A549 (cell line): ENCODE measurements at regions not wholly inside any gene's neighbourhood (a gene's known extent, or its start where the extent isn't known, plus 50 kb on each side); places are given as distances from the start of the nearest gene placed in this dataset.
A peak's percentile ranks its signal among the peaks of the same experiment; 100 is the strongest.

Source experiments
- ATAC-seq, 2 experiments: fragments of 200-7000 bp in 1 of 2; fragments of >200 bp in 1 of 2; cut with Nextera tagmentation in 1 of 2; cut with Tn5 transposase in 1 of 2; 3 replicates each; pipeline versions ENCODE4 v1.8.0 to v1.9.1; 2018 to 2020; ENCODE audit warnings: mild to moderate bottlenecking in 1 of 2, moderate library complexity in 1 of 2
- CTCF ChIA-PET: fragments of 300-600 bp; sonication (Branson Sonifier 250); formaldehyde crosslinking; extraction: SDS; loops from one replicate; lab custom pipeline; 2021; ENCODE audit warnings: antibody characterized with exemption, inconsistent platforms; lab: Yijun Ruan, JAX
- POLR2A ChIA-PET: fragments of 350-600 bp; formaldehyde crosslinking; extraction: SDS; loops from one replicate; lab custom pipeline; 2021; ENCODE audit warnings: antibody characterized with exemption, inconsistent platforms; lab: Yijun Ruan, JAX
- DNase-seq, 2 experiments: peaks; one replicate each; pipeline versions ENCODE4 v3.0.0 to v3.0.0-alpha.2; 2011 to 2016; ENCODE audit warnings: low read depth in 1 of 2, low spot score in 1 of 2
- FAIRE-seq: peaks from 2 replicates; lab custom pipeline; 2011; peaks lifted over from hg19 to GRCh38; lab: Jason Lieb, UNC
- H3K27ac ChIP-seq, 2 experiments: fragments of >200 bp; sonication (Bioruptor Twin); formaldehyde crosslinking; 3 replicates each; pipeline ENCODE4 v1.5.1; 2016 to 2017
- H3K4me1 ChIP-seq: fragments of >200 bp; sonication (Bioruptor Twin); formaldehyde crosslinking; 3 replicates; pipeline ENCODE4 v1.6.1; 2016
- H3K4me2 ChIP-seq: fragments of >200 bp; sonication (Bioruptor Twin); formaldehyde crosslinking; 3 replicates; pipeline ENCODE4 v1.6.1; 2016
- H3K4me3 ChIP-seq: fragments of >200 bp; sonication (Bioruptor Twin); formaldehyde crosslinking; 3 replicates; pipeline ENCODE4 v1.5.1; 2016
- H3K9me3 ChIP-seq: fragments of >200 bp; sonication (Bioruptor Twin); formaldehyde crosslinking; 3 replicates; pipeline ENCODE4 v1.6.1; 2016
- CBX8 ChIP-seq: fragments of 200-600 bp; sonication (generic); IDR thresholded peaks from 2 replicates; pipeline ENCODE4 v1.6.1; 2016
- CHD4 ChIP-seq: fragments of 200-600 bp; sonication (generic); IDR thresholded peaks from 2 replicates; pipeline ENCODE4 v1.6.1; 2016; ENCODE audit warnings: antibody characterized with exemption, mild to moderate bottlenecking, borderline replicate concordance
- EHF ChIP-seq: fragments of 250-450 bp; sonication (Bioruptor Pico); IDR thresholded peaks from 2 replicates; pipeline ENCODE4 v1.5.0; 2020; ENCODE audit warnings: mild to moderate bottlenecking
- EHMT2 ChIP-seq: fragments of 200-600 bp; sonication (generic); IDR thresholded peaks from 2 replicates; pipeline ENCODE4 v1.6.1; 2016; ENCODE audit warnings: antibody characterized with exemption, low read depth, mild to moderate bottlenecking, moderate library complexity
- ESRRA ChIP-seq: fragments of 150-350 bp; IDR thresholded peaks from 2 replicates; pipeline ENCODE4 v1.6.1; 2014; ENCODE audit warnings: mild to moderate bottlenecking, low read length, borderline replicate concordance
- FOXS1 ChIP-seq: fragments of 250-450 bp; sonication (Bioruptor Pico); IDR thresholded peaks from 2 replicates; pipeline ENCODE4 v1.5.0; 2020; ENCODE audit warnings: mild to moderate bottlenecking, moderate library complexity
- HEYL ChIP-seq: fragments of 250-450 bp; sonication (Bioruptor Pico); IDR thresholded peaks from 2 replicates; pipeline ENCODE4 v1.8.0; 2021; ENCODE audit warnings: mild to moderate bottlenecking, moderate library complexity
- HOXB5 ChIP-seq: fragments of 250-450 bp; sonication (Bioruptor Pico); IDR thresholded peaks from 2 replicates; pipeline ENCODE4 v1.5.0; 2020; ENCODE audit warnings: mild to moderate bottlenecking, moderate library complexity
- JUN ChIP-seq, 2 experiments: fragments of >200 bp; sonication (Bioruptor Twin); formaldehyde crosslinking; IDR thresholded peaks; 2 replicates in 1 of 2; 3 replicates in 1 of 2; pipeline ENCODE4 v1.6.1; 2016 to 2017
- KDM1A ChIP-seq: fragments of 200-600 bp; sonication (generic); IDR thresholded peaks from 2 replicates; pipeline ENCODE4 v1.6.1; 2016; ENCODE audit warnings: low read depth, mild to moderate bottlenecking
- KDM5A ChIP-seq: fragments of 200-600 bp; sonication (generic); IDR thresholded peaks from 2 replicates; pipeline ENCODE4 v1.6.1; 2016; ENCODE audit warnings: antibody characterized with exemption, mild to moderate bottlenecking
- MAFK ChIP-seq: fragments of 450-650 bp; IDR thresholded peaks from 2 replicates; pipeline ENCODE4 v1.6.1; 2014; ENCODE audit not compliant: partially characterized antibody
- POLR2A ChIP-seq: IDR thresholded peaks from 2 replicates; pipeline ENCODE4 v1.6.1; 2012; ENCODE audit warnings: mild to moderate bottlenecking, low read length
- RAD21 ChIP-seq, 2 experiments: fragments of >200 bp in 1 of 2; sonication (Bioruptor Twin) in 1 of 2; formaldehyde crosslinking in 1 of 2; IDR thresholded peaks in 1 of 2; conservative IDR thresholded peaks in 1 of 2; 2 replicates in 1 of 2; 3 replicates in 1 of 2; pipeline ENCODE4 v1.6.1; 2012 to 2018; ENCODE audit warnings: inconsistent platforms in 1 of 2
- ZC3H11A ChIP-seq: fragments of 450-650 bp; IDR thresholded peaks from 2 replicates; pipeline ENCODE4 v1.6.1; 2014; ENCODE audit warnings: antibody characterized with exemption, mild to moderate bottlenecking
- ZFP36 ChIP-seq: fragments of 450-650 bp; IDR thresholded peaks from 2 replicates; pipeline ENCODE4 v1.6.1; 2014; ENCODE audit warnings: borderline replicate concordance; ENCODE audit not compliant: partially characterized antibody
- ZNF302 ChIP-seq: fragments of 250-450 bp; sonication (Bioruptor Pico); IDR thresholded peaks from 2 replicates; pipeline ENCODE4 v1.9.0; 2021; ENCODE audit warnings: inconsistent platforms, mild to moderate bottlenecking, moderate library complexity
- WGBS: methylation state at CpG from one replicate; pipeline ENCODE4 v1.1.6; 2017; ENCODE audit errors: missing lambda C conversion rate; 5-methylcytosine and 5-hydroxymethylcytosine counted together
- TF ChIP-seq, protein P1 (sequence below): fragments of 250-450 bp; sonication (Bioruptor Pico); IDR thresholded peaks from 2 replicates; pipeline ENCODE4 v1.5.0; 2021; ENCODE audit warnings: mild to moderate bottlenecking, moderate library complexity, borderline replicate concordance
- TF ChIP-seq, protein P2 (sequence below): IDR thresholded peaks from 2 replicates; pipeline ENCODE4 v1.6.1; 2012
- TF ChIP-seq, protein P3 (sequence below): fragments of 450-650 bp; IDR thresholded peaks from 2 replicates; pipeline ENCODE4 v1.6.1; 2014; ENCODE audit warnings: antibody characterized with exemption
- TF ChIP-seq, protein P4 (sequence below): fragments of >200 bp; sonication (Bioruptor Twin); formaldehyde crosslinking; IDR thresholded peaks from 2 replicates; pipeline ENCODE4 v1.6.1; 2016
- TF ChIP-seq, protein P5 (sequence below): IDR thresholded peaks from 2 replicates; pipeline ENCODE4 v1.6.1; 2012
- TF ChIP-seq, protein P6 (sequence below): fragments of >200 bp; sonication (Bioruptor Twin); formaldehyde crosslinking; IDR thresholded peaks from 3 replicates; pipeline ENCODE4 v1.5.1; 2016

DNA sequence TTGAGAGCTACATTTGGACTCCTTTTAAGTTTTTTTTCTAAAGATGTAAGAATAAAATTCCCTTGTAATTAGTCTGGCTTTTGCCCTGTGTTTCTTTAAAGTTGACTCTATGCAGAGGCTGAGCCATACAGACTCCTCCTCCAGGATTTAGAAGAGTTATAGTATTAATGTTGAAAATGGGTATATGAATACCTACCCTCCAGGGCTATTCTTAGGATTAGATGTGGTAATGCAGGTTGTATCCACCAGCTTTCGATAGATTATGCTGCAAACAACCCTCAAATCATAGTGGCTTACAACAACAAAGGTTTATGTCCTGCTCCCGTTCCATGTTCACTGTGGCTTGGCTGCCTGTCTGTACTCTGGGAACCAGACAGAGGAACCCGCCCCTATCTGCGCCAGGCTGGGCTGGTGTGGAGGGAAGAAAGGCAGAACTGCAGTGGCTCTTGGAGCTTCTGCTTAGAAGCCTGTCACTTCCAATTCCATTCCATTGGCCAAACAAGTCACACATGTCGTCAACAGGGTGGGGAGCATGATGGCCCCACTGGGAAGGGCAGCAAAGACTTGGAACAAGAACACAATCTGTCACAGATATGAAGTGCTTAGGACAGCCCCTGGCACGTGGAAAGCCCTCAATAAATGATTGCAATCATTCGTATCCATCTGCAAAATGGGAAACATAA, 290.8 kb downstream of the FOXO1 start:
- H3K4me3 ChIP-seq, result no peak overlapping the region
- no peak overlapping the region for H3K27ac ChIP-seq
- ChIA-PET POLR2A (no interaction called here), CTCF (no interaction called here)
- ATAC-seq (no peak), FAIRE-seq (no peak), DNase-seq (no peak)
- WGBS, result 58% methylated on average over 7 of the region's 7 CpGs
- H3K4me2 ChIP-seq, result no peak overlapping the region
- TF ChIP-seq, protein P1, sequence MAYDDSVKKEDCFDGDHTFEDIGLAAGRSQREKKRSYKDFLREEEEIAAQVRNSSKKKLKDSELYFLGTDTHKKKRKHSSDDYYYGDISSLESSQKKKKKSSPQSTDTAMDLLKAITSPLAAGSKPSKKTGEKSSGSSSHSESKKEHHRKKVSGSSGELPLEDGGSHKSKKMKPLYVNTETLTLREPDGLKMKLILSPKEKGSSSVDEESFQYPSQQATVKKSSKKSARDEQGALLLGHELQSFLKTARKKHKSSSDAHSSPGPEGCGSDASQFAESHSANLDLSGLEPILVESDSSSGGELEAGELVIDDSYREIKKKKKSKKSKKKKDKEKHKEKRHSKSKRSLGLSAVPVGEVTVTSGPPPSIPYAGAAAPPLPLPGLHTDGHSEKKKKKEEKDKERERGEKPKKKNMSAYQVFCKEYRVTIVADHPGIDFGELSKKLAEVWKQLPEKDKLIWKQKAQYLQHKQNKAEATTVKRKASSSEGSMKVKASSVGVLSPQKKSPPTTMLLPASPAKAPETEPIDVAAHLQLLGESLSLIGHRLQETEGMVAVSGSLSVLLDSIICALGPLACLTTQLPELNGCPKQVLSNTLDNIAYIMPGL (CRISPR knock-in tag), result no peak
- TF ChIP-seq POLR2A (no peak), ZNF302 (CRISPR knock-in tag) (no peak), RAD21 (conservative IDR thresholded peaks at IDR 0.05 in 1 of 2, IDR thresholded peaks at IDR 0.05 in 1 of 2) (no peak), ZC3H11A (no peak)
- TF ChIP-seq, all 56 proteins: peak for 0
- Histone ChIP-seq H3K4me1 (no peaks in the 10 kb centered on the region), H3K9me3 (no peaks in the 10 kb centered on the region)

DNA sequence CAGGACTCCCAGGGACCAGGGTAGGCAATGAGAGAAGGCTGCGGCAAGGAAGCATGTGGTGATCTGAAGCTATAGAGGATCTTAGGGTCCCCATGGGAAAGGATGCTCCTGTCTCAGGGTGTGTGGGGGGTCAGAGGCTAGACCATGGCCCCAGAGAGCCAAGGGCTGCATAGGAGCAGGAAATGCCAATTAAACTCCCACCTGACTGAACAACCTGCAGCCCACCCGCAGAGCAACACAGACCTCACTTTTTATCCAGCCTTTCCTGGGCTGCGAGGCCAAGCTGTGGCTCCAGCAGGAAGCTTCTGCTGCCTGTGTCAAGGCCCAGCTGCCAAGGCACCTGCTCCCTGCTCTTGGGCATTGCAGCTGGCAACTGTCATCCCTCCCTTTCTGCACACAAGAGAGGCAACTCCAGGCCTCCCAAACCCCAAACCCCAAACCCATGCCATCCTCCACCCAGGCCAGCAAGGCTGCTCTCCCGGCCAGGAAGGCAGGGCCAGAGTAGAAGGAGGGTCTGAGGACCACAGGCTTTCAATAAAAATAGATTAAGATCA, 290.1 kb downstream of the FOXO1 start:
- no peak overlapping the region for H3K27ac ChIP-seq
- 84% methylated on average over 4 of the region's 4 CpGs for WGBS

DNA sequence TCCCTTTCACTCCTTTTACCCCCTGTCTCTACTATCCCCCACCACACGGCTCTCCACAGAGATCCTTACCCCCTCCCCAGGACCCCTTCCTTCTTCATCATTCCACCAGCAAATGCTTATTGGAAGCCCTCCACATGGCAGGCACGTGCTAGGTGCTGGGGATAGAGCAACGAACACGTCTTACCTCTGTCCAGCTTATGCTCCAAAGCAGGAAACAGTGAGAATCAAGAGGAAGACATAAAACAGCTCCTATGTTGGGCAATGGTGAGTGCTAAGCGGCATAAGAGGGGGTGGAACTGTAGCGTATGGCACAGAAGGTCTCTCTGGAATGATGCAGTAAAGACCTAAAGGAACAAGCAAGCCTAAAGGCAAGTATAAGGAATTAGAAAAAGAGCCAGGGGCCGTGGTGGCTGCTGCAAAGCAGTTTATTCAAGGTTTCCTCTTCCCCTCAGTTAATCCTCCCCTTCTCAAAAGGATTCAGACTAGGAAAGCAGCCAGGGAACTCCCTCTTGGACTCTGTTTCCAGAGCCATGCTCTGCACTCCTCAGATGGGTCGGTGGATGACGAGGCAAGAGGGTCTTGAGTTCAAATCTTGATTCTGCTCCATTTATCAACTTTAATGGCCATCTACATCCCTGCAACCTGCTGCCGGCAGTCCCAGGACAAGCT, 289.4 kb downstream of the FOXO1 start:
- POLR2A ChIA-PET, result no interaction called here
- FAIRE-seq (no peak), ATAC-seq (no peak)

More for the DNA sequence above, 290.1 kb downstream of the FOXO1 start:
- Histone ChIP-seq H3K4me2 (no peak overlapping the region), H3K4me1 (no peaks in the 10 kb centered on the region), H3K4me3 (no peak overlapping the region), H3K9me3 (no peaks in the 10 kb centered on the region)
- TF ChIP-seq JUN (IDR thresholded peaks at IDR 0.05), result no peak
- POLR2A ChIA-PET, result no interaction called here
- no peak for DNase-seq
- CTCF ChIA-PET, result no interaction called here
- peak in 1 of 2 experiments; percentile 13; a peak in 1 of 6 replicates for ATAC-seq
- no peak for FAIRE-seq

More for the DNA sequence above, 289.4 kb downstream of the FOXO1 start:
- WGBS, result 57% methylated on average over 10 of the region's 10 CpGs
- no peaks in the 10 kb centered on the region for H3K4me1 ChIP-seq
- CTCF ChIA-PET, result no interaction called here
- no peak for DNase-seq
- H3K27ac ChIP-seq, result no peak overlapping the region
- H3K4me2 ChIP-seq, result no peak overlapping the region
- H3K9me3 ChIP-seq, result no peaks in the 10 kb centered on the region
- no peak overlapping the region for H3K4me3 ChIP-seq
- TF ChIP-seq KDM5A (no peak), HOXB5 (CRISPR knock-in tag) (no peak), KDM1A (no peak), EHF (CRISPR knock-in tag) (no peak), EHMT2 (no peak), MAFK (no peak), CHD4 (no peak), HEYL (CRISPR knock-in tag) (no peak), CBX8 (no peak), ZFP36 (no peak), ESRRA (no peak), ZC3H11A (no peak), FOXS1 (no peak), POLR2A (no peak)
- TF ChIP-seq, protein P2, sequence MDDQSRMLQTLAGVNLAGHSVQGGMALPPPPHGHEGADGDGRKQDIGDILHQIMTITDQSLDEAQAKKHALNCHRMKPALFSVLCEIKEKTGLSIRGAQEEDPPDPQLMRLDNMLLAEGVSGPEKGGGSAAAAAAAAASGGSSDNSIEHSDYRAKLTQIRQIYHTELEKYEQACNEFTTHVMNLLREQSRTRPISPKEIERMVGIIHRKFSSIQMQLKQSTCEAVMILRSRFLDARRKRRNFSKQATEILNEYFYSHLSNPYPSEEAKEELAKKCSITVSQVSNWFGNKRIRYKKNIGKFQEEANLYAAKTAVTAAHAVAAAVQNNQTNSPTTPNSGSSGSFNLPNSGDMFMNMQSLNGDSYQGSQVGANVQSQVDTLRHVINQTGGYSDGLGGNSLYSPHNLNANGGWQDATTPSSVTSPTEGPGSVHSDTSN, result no peak
- TF ChIP-seq, protein P3, sequence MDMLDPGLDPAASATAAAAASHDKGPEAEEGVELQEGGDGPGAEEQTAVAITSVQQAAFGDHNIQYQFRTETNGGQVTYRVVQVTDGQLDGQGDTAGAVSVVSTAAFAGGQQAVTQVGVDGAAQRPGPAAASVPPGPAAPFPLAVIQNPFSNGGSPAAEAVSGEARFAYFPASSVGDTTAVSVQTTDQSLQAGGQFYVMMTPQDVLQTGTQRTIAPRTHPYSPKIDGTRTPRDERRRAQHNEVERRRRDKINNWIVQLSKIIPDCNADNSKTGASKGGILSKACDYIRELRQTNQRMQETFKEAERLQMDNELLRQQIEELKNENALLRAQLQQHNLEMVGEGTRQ, result no peak
- TF ChIP-seq, protein P4, sequence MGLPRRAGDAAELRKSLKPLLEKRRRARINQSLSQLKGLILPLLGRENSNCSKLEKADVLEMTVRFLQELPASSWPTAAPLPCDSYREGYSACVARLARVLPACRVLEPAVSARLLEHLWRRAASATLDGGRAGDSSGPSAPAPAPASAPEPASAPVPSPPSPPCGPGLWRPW, result no peak
- TF ChIP-seq, protein P5, sequence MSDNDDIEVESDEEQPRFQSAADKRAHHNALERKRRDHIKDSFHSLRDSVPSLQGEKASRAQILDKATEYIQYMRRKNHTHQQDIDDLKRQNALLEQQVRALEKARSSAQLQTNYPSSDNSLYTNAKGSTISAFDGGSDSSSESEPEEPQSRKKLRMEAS, result no peak
- TF ChIP-seq, protein P6, sequence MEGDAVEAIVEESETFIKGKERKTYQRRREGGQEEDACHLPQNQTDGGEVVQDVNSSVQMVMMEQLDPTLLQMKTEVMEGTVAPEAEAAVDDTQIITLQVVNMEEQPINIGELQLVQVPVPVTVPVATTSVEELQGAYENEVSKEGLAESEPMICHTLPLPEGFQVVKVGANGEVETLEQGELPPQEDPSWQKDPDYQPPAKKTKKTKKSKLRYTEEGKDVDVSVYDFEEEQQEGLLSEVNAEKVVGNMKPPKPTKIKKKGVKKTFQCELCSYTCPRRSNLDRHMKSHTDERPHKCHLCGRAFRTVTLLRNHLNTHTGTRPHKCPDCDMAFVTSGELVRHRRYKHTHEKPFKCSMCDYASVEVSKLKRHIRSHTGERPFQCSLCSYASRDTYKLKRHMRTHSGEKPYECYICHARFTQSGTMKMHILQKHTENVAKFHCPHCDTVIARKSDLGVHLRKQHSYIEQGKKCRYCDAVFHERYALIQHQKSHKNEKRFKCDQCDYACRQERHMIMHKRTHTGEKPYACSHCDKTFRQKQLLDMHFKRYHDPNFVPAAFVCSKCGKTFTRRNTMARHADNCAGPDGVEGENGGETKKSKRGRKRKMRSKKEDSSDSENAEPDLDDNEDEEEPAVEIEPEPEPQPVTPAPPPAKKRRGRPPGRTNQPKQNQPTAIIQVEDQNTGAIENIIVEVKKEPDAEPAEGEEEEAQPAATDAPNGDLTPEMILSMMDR, result no peak
